ENCODE measurements at regions not wholly inside any gene's neighbourhood (a gene's known extent, or its start where the extent isn't known, plus 50 kb on each side); places are given as distances from the start of the nearest gene placed in this dataset.

- TF ChIP-seq CTCF (IDR thresholded peaks at IDR 0.05): no peak
- TF ChIP-seq SIN3A (IDR thresholded peaks at IDR 0.05; ENCODE audit: borderline replicate concordance, insufficient read depth, low read depth, low read length): no peak
- no peak for TF ChIP-seq POLR2AphosphoS5 (IDR thresholded peaks at IDR 0.05; ENCODE audit: low read depth, low read length)
- no peak for TF ChIP-seq TCF7L2 (IDR thresholded peaks at IDR 0.05; ENCODE audit: low read depth, low read length)
Observed at GRCh38 chr6:95846652-95847051, 169.1 kb upstream of the FUT9 start.

All from Panc1 (cell line).